GM21786 (cell line): ENCODE measurements at regions not wholly inside any gene's neighbourhood (a gene's known extent, or its start where the extent isn't known, plus 50 kb on each side); places are given as distances from the start of the nearest gene placed in this dataset.

Experiments
- ATAC-seq: cut with Tn5 transposase; IDR thresholded peaks from one replicate; pipeline ENCODE4 v1.9.1; 2021; ENCODE audit not compliant: unreplicated experiment

- ATAC-seq, result no peak
Observed at GRCh38 chr6:26149240-26149639, 62.0 kb downstream of the HFE start.

GRCh38 chr6:26152226-26153101 lies 65.2 kb downstream of the HFE start:
- no peak for ATAC-seq

- ATAC-seq, result no peak
Observed at GRCh38 chr6:26155061-26155930, 68.1 kb downstream of the HFE start.

- peak; percentile 31 for ATAC-seq
Observed at GRCh38 chr6:26156105-26156849, 69.0 kb downstream of the HFE start.

GRCh38 chr6:26156850-26157250 lies 69.6 kb downstream of the HFE start:
- peak; percentile 7 for ATAC-seq

- ATAC-seq, result peak; percentile 61
Observed at GRCh38 chr6:26157251-26158075, 70.2 kb downstream of the HFE start.

GRCh38 chr6:26158076-26158580 lies 70.9 kb downstream of the HFE start:
- ATAC-seq, result peak; percentile 50

- ATAC-seq, result no peak
Observed at GRCh38 chr6:26158581-26159356, 71.5 kb downstream of the HFE start.

- ATAC-seq, result no peak
Observed at GRCh38 chr6:26159357-26160273, 72.4 kb downstream of the HFE start.

- no peak for ATAC-seq
Observed at GRCh38 chr6:26161322-26161721, 74.1 kb downstream of the HFE start.

- ATAC-seq, result no peak
Observed at GRCh38 chr6:26162399-26162798, 75.2 kb downstream of the HFE start.

GRCh38 chr6:26163427-26164119 lies 76.3 kb downstream of the HFE start:
- ATAC-seq, result no peak

- ATAC-seq, result no peak
Observed at GRCh38 chr6:26164120-26164505, 76.9 kb downstream of the HFE start.

- no peak for ATAC-seq
Observed at GRCh38 chr6:26165261-26165790, 78.1 kb downstream of the HFE start.

GRCh38 chr6:26170181-26170580 lies 83.0 kb downstream of the HFE start:
- ATAC-seq, result no peak

GRCh38 chr6:26170951-26171841 lies 84.0 kb downstream of the HFE start:
- no peak for ATAC-seq

- ATAC-seq, result no peak
Observed at GRCh38 chr6:26172608-26172968, 85.4 kb downstream of the HFE start.
